PFSK-1 (cell line): ENCODE measurements at regions not wholly inside any gene's neighbourhood (a gene's known extent, or its start where the extent isn't known, plus 50 kb on each side); places are given as distances from the start of the nearest gene placed in this dataset.

ENCODE experiments used
- FOXP2 ChIP-seq: optimal IDR thresholded peaks from 2 replicates; pipeline ENCODE3; 2011; ENCODE audit warnings: borderline replicate concordance, control low read depth, inconsistent platforms; ENCODE audit not compliant: insufficient read depth; ENCODE audit errors: extremely low read length, extremely low read depth
- POLR2AphosphoS5 ChIP-seq: IDR thresholded peaks from 2 replicates; pipeline ENCODE4 v1.6.1; 2012; ENCODE audit warnings: low read depth, mild to moderate bottlenecking, control low read depth, low read length, moderate library complexity
- SIN3A ChIP-seq: IDR thresholded peaks from 2 replicates; pipeline ENCODE4 v1.6.1; 2012; ENCODE audit warnings: mild to moderate bottlenecking, low read length, moderate library complexity, borderline replicate concordance; ENCODE audit not compliant: insufficient read depth
- TAF1 ChIP-seq: IDR thresholded peaks from 2 replicates; pipeline ENCODE4 v1.6.1; 2012; ENCODE audit warnings: low read length, control low read depth, borderline replicate concordance; ENCODE audit not compliant: insufficient read depth
- TF ChIP-seq, protein P1 (sequence below), 2 experiments: IDR thresholded peaks; 2 replicates each; pipeline versions ENCODE4 v1.6.1 to v1.8.0; 2011 to 2012; ENCODE audit warnings: low read depth in 2 of 2, low read length in 2 of 2, control low read depth in 1 of 2, inconsistent platforms in 1 of 2, mild to moderate bottlenecking in 1 of 2, moderate library complexity in 1 of 2; ENCODE audit not compliant: insufficient read depth in 1 of 2

DNA sequence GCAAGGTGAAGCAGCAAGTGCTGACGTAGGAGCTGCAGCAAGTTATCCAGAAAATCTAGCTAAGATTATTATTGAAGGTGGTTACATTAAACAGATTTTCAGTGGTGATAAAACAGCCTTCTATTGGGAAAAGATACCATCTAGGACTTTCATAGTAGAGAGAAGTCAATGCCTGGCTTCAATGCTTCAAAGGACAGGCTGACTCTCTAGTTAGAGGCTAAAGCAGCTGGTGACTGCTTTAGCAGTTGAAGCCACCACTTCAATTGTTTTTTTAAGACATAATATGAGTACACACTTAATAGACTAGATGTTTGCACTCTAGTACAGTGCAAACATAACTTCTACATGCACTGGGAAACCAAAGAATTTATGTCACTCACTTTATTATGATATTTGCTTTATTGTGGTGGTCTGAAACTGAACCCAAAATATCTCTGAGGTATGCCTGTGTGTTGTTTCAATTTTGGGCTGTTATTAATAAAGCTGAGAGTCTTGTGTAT is 1026.9 kb upstream of the FOXG1 start:
- no peak for TF ChIP-seq POLR2AphosphoS5
- TF ChIP-seq, protein P1, sequence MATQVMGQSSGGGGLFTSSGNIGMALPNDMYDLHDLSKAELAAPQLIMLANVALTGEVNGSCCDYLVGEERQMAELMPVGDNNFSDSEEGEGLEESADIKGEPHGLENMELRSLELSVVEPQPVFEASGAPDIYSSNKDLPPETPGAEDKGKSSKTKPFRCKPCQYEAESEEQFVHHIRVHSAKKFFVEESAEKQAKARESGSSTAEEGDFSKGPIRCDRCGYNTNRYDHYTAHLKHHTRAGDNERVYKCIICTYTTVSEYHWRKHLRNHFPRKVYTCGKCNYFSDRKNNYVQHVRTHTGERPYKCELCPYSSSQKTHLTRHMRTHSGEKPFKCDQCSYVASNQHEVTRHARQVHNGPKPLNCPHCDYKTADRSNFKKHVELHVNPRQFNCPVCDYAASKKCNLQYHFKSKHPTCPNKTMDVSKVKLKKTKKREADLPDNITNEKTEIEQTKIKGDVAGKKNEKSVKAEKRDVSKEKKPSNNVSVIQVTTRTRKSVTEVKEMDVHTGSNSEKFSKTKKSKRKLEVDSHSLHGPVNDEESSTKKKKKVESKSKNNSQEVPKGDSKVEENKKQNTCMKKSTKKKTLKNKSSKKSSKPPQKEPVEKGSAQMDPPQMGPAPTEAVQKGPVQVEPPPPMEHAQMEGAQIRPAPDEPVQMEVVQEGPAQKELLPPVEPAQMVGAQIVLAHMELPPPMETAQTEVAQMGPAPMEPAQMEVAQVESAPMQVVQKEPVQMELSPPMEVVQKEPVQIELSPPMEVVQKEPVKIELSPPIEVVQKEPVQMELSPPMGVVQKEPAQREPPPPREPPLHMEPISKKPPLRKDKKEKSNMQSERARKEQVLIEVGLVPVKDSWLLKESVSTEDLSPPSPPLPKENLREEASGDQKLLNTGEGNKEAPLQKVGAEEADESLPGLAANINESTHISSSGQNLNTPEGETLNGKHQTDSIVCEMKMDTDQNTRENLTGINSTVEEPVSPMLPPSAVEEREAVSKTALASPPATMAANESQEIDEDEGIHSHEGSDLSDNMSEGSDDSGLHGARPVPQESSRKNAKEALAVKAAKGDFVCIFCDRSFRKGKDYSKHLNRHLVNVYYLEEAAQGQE (IDR thresholded peaks at IDR 0.05; ENCODE audit: insufficient read depth in 1 of 2, low read depth in 2 of 2, low read length in 2 of 2): no peak
- TF ChIP-seq TAF1: no peak
- TF ChIP-seq SIN3A: no peak
- TF ChIP-seq FOXP2: no peak

DNA sequence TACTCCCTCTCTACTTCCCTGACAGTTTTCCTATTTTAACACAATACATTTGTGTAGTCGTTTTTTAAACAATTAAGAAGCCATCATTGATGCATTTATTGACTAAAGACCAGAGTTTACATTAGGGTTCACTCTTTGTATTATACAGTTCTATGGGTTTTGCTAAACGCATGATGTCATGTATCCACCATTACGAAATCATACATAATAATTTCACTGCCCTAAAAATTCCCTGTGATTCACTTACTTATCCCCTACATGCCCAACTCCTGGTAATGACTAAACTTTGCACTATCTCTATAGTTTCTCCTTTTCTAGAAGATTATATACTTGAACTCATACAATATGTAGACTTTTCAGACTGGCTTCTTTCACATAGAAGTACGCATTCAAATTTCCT is 1016.5 kb upstream of the FOXG1 start:
- TF ChIP-seq FOXP2 (no peak), POLR2AphosphoS5 (no peak), SIN3A (no peak), TAF1 (no peak)
- TF ChIP-seq, protein P1 (IDR thresholded peaks at IDR 0.05; ENCODE audit: insufficient read depth in 1 of 2, low read depth in 2 of 2, low read length in 2 of 2): no peak

DNA sequence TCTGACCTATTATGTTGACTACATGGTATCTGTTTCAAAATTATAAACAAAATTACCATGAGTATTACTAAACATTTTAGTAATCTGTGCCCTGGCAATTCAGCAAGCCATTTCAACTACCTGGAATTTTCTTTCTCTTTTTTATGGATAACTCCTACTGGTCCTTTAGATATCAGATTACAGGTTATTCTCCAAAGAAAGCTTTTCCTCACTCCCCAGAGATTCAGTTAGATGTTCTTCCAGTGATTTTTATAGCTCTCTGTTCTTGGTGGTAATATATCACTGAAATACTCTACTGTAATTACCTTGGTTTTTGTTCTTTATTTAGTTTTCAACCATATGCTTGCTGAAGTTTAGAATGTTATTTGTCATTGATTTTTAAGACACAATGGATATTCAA is 930.2 kb upstream of the FOXG1 start:
- TF ChIP-seq, protein P1 (IDR thresholded peaks at IDR 0.05; ENCODE audit: insufficient read depth in 1 of 2, low read depth in 2 of 2, low read length in 2 of 2): no peak
- TF ChIP-seq TAF1 (no peak), SIN3A (no peak)

DNA sequence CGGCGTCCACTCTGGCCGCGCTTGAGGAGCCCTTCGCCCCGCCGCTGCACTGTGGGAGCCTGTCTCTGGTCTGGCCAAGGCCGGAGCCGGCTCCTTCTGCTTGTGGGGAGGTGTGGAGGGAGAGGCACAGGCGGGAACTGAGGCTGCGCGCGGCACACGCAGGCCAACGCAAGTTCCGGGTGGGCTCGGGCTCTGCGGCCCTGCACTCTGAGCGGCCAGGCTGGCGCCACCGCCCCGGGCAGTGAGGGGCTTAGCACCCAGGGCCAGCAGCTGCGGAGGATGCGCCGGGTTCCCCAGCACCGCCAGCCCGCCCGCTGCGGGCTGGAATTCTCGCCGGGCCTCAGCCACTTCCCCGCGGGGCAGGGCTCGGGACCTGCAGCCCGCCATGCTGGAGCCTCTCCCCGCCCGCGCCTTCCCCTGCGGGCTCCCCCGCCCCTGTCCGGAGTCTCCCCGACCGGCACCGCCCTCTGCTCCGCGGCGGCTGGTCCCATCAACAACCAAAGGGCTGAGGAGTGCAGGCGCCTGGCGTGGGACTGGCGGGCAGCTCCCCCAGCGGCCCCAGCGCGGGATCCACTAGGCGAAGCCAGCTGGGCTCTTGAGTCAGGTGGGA is 921.2 kb upstream of the FOXG1 start:
- TF ChIP-seq TAF1: no peak

DNA sequence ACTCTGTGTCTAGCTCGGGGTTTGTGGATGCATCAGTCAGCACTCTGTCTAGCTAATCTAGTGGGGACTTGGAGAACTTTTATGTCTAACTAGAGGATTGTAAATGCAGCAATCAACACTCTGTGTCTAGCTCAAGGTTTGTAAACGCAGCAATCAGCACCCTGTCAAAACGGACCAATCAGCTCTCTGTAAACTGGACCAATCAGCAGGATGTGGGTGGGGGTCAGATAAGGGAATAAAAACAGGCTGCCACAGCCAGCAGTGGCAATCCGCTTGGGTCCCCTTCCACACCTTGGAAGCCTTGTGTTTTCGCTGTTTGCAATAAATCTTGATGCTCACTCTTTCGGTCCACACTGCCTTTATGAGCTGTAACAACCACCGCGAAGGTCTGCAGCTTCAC is 920.7 kb upstream of the FOXG1 start:
- TF ChIP-seq FOXP2: no peak
- TF ChIP-seq, protein P1 (IDR thresholded peaks at IDR 0.05; ENCODE audit: insufficient read depth in 1 of 2, low read depth in 2 of 2, low read length in 2 of 2): no peak
- no peak for TF ChIP-seq TAF1
- no peak for TF ChIP-seq POLR2AphosphoS5
- no peak for TF ChIP-seq SIN3A
